Aorta (tissue), 5 donors: ENCODE measurements at regions not wholly inside any gene's neighbourhood (a gene's known extent, or its start where the extent isn't known, plus 50 kb on each side); places are given as distances from the start of the nearest gene placed in this dataset.

Experiments used
- ATAC-seq: fragments of 200-7000 bp; cut with Tn5 transposase; one replicate; pipeline ENCODE4 v1.9.1; 2022; ENCODE audit warnings: moderate library complexity; ENCODE audit not compliant: low FRiP score
- DNase-seq, 2 donors: peaks; one replicate each; pipeline ENCODE4 v3.0.0-alpha.2; 2020
- H3K27ac ChIP-seq, 2 donors: one replicate each; pipeline ENCODE4 v1.5.1; 2013; ENCODE audit warnings: low read length in 2 of 2, mild to moderate bottlenecking in 2 of 2, moderate library complexity in 2 of 2, control low read depth in 1 of 2, inconsistent platforms in 1 of 2, low read depth in 1 of 2
- H3K27me3 ChIP-seq, 2 donors: one replicate each; pipeline ENCODE4 v1.6.1; 2013; ENCODE audit warnings: control low read depth in 1 of 2, low read length in 1 of 2, mild to moderate bottlenecking in 1 of 2, moderate library complexity in 1 of 2; ENCODE audit not compliant: insufficient read depth in 2 of 2, control insufficient read depth in 1 of 2
- H3K36me3 ChIP-seq, 2 donors: one replicate each; pipeline ENCODE4 v1.6.1; 2013; ENCODE audit warnings: control low read depth in 1 of 2, low read length in 1 of 2, mild to moderate bottlenecking in 1 of 2; ENCODE audit not compliant: insufficient read depth in 2 of 2, control insufficient read depth in 1 of 2
- H3K4me1 ChIP-seq, 2 donors: one replicate each; pipeline ENCODE4 v1.6.1; 2013; ENCODE audit warnings: low read length in 2 of 2, control low read depth in 1 of 2, mild to moderate bottlenecking in 1 of 2, moderate library complexity in 1 of 2; ENCODE audit not compliant: insufficient read depth in 2 of 2, control insufficient read depth in 1 of 2
- H3K4me3 ChIP-seq, 2 donors: one replicate each; pipeline ENCODE4 v1.5.1; 2013; ENCODE audit warnings: low read length in 2 of 2, control low read depth in 1 of 2, mild to moderate bottlenecking in 1 of 2
- H3K9me3 ChIP-seq: one replicate; pipeline ENCODE4 v1.6.1; 2013; ENCODE audit warnings: mild to moderate bottlenecking, low read length; ENCODE audit not compliant: control insufficient read depth
- WGBS, 2 donors: extraction: QIAGEN DNeasy Blood & Tissue Kit; methylation state at CpG; one replicate each; pipeline ENCODE4 v1.1.7; 2013; 5-methylcytosine and 5-hydroxymethylcytosine counted together
- intact Hi-C, 2 donors: fragments of 100-400 bp; cut with DNase I; formaldehyde crosslinking; loops; one replicate each; pipeline versions ENCODE4 v1.14.2 to v1.15.0; 2022
- donor health status: healthy with polysubstance abuse.
- donor health status: Bipolar disorder and iron deficiency.
- donor health status: DM: no; HTN: no; CAD: no.
- donor health status: DM: no; HTN: no; CAD: no.
- donor health status: DM: yes; HTN: yes; CAD: no.

GRCh38 chr4:152041295-152041694 is 280.5 kb upstream of the GATB start:
- intact Hi-C loops, result loop anchor here in 1 of 2 donors (5.0 kb wide), 1 partner anchor 234 kb away; no protein-coding TSS in a partner anchor
- DNase-seq (no peak), ATAC-seq (no peak)
- WGBS, 2 donors, result 87 to 88% methylated on average over 4 of the region's 4 CpGs
- Histone ChIP-seq H3K27ac (no peak overlapping the region), H3K27me3 (no peaks in the 10 kb centered on the region), H3K36me3 (peaks cover 0 to 2% of the 10 kb centered on the region in 2 donors), H3K9me3 (no peaks in the 10 kb centered on the region), H3K4me1 (no peaks in the 10 kb centered on the region), H3K4me3 (no peak overlapping the region)

GRCh38 chr4:152039691-152040090 is 278.9 kb upstream of the GATB start:
- intact Hi-C loops, result loop anchor here in 1 of 2 donors (5.0 kb wide), 3 partner anchors 42 to 232 kb away; no protein-coding TSS in a partner anchor
- no peaks in the 10 kb centered on the region for H3K4me1 ChIP-seq
- 84 to 88% methylated on average over 5 of the region's 5 CpGs for WGBS, 2 donors
- no peaks in the 10 kb centered on the region for H3K9me3 ChIP-seq
- H3K27me3 ChIP-seq, result no peaks in the 10 kb centered on the region
- ATAC-seq, result no peak
- no peak overlapping the region for H3K4me3 ChIP-seq
- no peak overlapping the region for H3K27ac ChIP-seq
- peaks cover 0 to 2% of the 10 kb centered on the region in 2 donors for H3K36me3 ChIP-seq
- no peak for DNase-seq

- H3K4me3 ChIP-seq, result no peak overlapping the region
- ATAC-seq, result no peak
- H3K27me3 ChIP-seq, result no peaks in the 10 kb centered on the region
- WGBS, 2 donors, result 57 to 61% methylated on average over 11 of the region's 11 CpGs
- H3K27ac ChIP-seq, result peak overlapping the region in 1 of 2 donors; percentile 12
- H3K4me1 ChIP-seq, result no peaks in the 10 kb centered on the region
- H3K36me3 ChIP-seq, result peaks cover 0 to 2% of the 10 kb centered on the region in 2 donors
- DNase-seq, result no peak
- intact Hi-C loops, result loop anchor here in 1 of 2 donors (5.0 kb wide), 2 partner anchors 42 to 68 kb away; no protein-coding TSS in a partner anchor
- no peaks in the 10 kb centered on the region for H3K9me3 ChIP-seq
Observed at GRCh38 chr4:152039023-152039481, 278.2 kb upstream of the GATB start.

GRCh38 chr4:152038238-152038637 is 277.4 kb upstream of the GATB start:
- ATAC-seq, result peak; percentile 59
- no peaks in the 10 kb centered on the region for H3K9me3 ChIP-seq
- WGBS, 2 donors, result 5 to 14% methylated on average over 3 of the region's 3 CpGs
- H3K4me1 ChIP-seq, result no peaks in the 10 kb centered on the region
- no peaks in the 10 kb centered on the region for H3K27me3 ChIP-seq
- peaks cover 0 to 2% of the 10 kb centered on the region in 2 donors for H3K36me3 ChIP-seq
- peak overlapping the region; percentile 39 to 96 for H3K27ac ChIP-seq
- intact Hi-C loops, result loop anchor here in 1 of 2 donors (5.0 kb wide), 2 partner anchors 41 to 69 kb away; no protein-coding TSS in a partner anchor
- no peak overlapping the region for H3K4me3 ChIP-seq
- no peak for DNase-seq

GRCh38 chr4:152037435-152037834 is 276.6 kb upstream of the GATB start:
- Histone ChIP-seq H3K4me3 (no peak overlapping the region), H3K27me3 (no peaks in the 10 kb centered on the region), H3K36me3 (peaks cover 0 to 2% of the 10 kb centered on the region in 2 donors), H3K9me3 (no peaks in the 10 kb centered on the region), H3K4me1 (no peaks in the 10 kb centered on the region), H3K27ac (peak overlapping the region in 1 of 2 donors; percentile 96)
- intact Hi-C loops, result loop anchor here in 1 of 2 donors (5.0 kb wide), 2 partner anchors 40 to 70 kb away; no protein-coding TSS in a partner anchor
- ATAC-seq (no peak), DNase-seq (no peak)
- WGBS, 2 donors, result 89 to 97% methylated on average over 1 of the region's 1 CpG

GRCh38 chr4:152033621-152034020 is 272.8 kb upstream of the GATB start:
- WGBS, 2 donors, result 63 to 84% methylated on average over 6 of the region's 6 CpGs
- H3K4me3 ChIP-seq, result no peak overlapping the region
- H3K27me3 ChIP-seq, result no peaks in the 10 kb centered on the region
- H3K27ac ChIP-seq, result no peak overlapping the region
- DNase-seq (no peak), ATAC-seq (no peak)
- no peaks in the 10 kb centered on the region for H3K9me3 ChIP-seq
- no peaks in the 10 kb centered on the region for H3K36me3 ChIP-seq
- no peaks in the 10 kb centered on the region for H3K4me1 ChIP-seq
- intact Hi-C loops, result no loop called here

- H3K36me3 ChIP-seq, result no peaks in the 10 kb centered on the region
- ATAC-seq, result peak; percentile 62
Observed at GRCh38 chr4:152032722-152033131, 271.9 kb upstream of the GATB start.

GRCh38 chr4:152029631-152030030 is 268.8 kb upstream of the GATB start:
- H3K27ac ChIP-seq, result no peak overlapping the region
- H3K27me3 ChIP-seq, result no peaks in the 10 kb centered on the region
- intact Hi-C loops, result no loop called here
- no peaks in the 10 kb centered on the region for H3K4me1 ChIP-seq
- H3K36me3 ChIP-seq, result no peaks in the 10 kb centered on the region
- no peak for ATAC-seq
- DNase-seq, result no peak
- H3K9me3 ChIP-seq, result peaks cover 1% of the 10 kb centered on the region
- H3K4me3 ChIP-seq, result no peak overlapping the region
- whole genome bisulfite sequencing, 2 donors, result 88 to 93% methylated on average over 6 of the region's 6 CpGs

More at GRCh38 chr4:152032722-152033131, 271.9 kb upstream of the GATB start:
- peaks cover 1% of the 10 kb centered on the region for H3K9me3 ChIP-seq
- peak in 1 of 2 donors; percentile 64 for DNase-seq
- H3K4me1 ChIP-seq, result no peaks in the 10 kb centered on the region
- H3K4me3 ChIP-seq, result no peak overlapping the region
- intact Hi-C loops, result no loop called here
- H3K27ac ChIP-seq, result peak overlapping the region in 1 of 2 donors; percentile 44
- H3K27me3 ChIP-seq, result no peaks in the 10 kb centered on the region
- WGBS, 2 donors, result 7 to 26% methylated on average over 1 of the region's 1 CpG

- intact Hi-C loops, result no loop called here
- Histone ChIP-seq H3K36me3 (no peaks in the 10 kb centered on the region), H3K27ac (no peak overlapping the region), H3K27me3 (no peaks in the 10 kb centered on the region), H3K9me3 (peaks cover 1% of the 10 kb centered on the region), H3K4me3 (no peak overlapping the region), H3K4me1 (no peaks in the 10 kb centered on the region)
- 86 to 99% methylated on average over 1 of the region's 1 CpG for WGBS, 2 donors
- no peak for ATAC-seq
- DNase-seq, result no peak
Observed at GRCh38 chr4:152028131-152028530, 267.3 kb upstream of the GATB start.
